Pulmonary artery endothelial cell (primary cell): ENCODE measurements at regions not wholly inside any gene's neighbourhood (a gene's known extent, or its start where the extent isn't known, plus 50 kb on each side); places are given as distances from the start of the nearest gene placed in this dataset.
A peak's percentile ranks its signal among the peaks of the same experiment; 100 is the strongest.
"Not testable (repeated sequence)": the region's sequence is repeated elsewhere in the genome, so short reads cannot be mapped to it uniquely, and the experiment has no call there.

Source experiments
- DNase-seq: peaks from one replicate; pipeline ENCODE4 v3.0.0-alpha.2; 2011; ENCODE audit warnings: low read depth, low spot score

DNA sequence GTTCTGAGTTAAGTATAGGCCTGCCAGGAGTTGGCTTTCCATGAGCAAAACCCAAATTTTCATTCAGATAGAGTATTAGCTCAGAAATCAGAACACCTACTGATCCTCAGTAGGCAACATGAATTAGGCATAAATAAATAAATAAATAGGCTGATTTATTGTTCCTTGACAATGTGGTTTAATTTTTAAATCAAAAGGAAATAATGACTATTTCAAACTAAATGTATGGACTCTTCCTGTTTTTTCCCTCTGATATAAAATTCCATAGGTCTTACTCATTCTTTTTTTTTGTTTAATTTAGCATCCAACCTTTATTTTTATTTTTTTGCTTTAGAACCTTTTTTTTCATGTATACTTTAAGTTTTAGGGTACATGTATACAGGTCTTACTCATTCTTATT, 140.2 kb upstream of the ITGA6 start:
- DNase-seq, result no peak

DNA sequence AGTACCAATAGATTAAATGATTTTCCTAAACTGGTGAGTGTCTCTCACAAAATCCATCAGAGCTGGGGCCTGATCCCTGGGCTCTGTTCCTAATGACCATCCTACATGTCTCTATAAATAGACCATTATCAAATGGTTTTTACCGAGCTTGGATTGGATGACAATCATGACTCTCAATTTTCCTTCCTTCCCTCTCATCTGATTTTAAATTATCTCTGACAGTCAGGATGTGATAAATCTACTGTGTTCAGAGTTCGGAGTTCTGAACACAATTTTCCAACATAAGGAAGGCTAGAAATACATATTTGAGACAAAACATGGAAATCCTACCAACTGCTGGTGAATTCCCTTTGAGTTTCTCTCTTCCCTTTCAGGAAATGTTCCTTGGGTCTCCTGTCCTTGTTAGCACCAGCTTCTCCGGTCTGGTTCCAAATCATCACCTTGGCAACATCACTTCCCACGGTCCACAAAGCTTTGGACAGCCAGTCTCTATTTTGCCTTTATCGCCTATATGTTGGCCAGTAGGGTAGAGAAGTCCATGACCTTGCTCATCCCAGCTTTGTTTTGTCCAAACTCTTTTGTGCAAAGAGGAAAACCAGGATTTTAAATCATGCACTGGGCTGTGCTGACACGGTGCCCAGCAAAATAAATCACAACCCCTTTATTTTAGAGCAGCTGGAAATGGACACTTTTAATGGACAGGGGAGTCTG, 139.6 kb upstream of the ITGA6 start:
- DNase-seq, result no peak

DNA sequence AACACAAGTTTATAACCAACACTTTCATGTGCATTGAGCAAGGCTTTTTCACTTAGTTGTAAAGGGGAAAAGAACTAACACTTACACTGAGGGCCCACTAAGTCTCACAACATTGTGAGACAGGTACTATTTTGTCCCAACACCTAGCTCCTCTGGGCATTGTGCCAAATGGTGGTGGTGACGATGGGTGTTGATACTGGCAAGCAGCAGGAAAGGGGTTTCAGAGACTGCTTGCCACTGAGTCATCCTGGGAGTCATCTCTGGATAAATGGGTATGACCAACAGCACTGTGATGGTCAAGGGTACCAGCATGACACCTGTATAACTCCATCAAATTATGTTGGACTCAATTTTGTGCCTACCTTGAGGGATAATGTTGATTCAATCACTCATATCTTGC, 138.8 kb upstream of the ITGA6 start:
- no peak for DNase-seq

DNA sequence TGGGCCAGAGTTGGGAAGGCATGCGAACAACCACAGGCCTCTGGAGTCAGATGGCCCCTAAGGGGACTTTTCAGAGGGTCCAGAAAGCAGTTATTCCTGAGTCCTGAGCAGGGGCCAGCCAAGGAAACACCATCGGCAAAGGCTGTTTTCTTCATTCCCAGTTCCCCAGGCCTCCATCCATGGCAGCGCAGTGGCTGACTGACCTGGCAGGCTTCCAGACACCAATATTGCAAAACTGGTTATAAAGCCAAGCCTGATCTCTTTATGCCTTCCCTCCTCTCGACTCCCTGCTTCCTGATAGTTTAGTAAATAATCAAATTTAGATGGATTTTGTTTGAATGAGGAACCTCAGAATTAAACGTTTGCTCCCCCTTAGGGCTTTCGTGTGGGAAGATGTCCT, 133.4 kb upstream of the ITGA6 start:
- DNase-seq, result no peak

DNA sequence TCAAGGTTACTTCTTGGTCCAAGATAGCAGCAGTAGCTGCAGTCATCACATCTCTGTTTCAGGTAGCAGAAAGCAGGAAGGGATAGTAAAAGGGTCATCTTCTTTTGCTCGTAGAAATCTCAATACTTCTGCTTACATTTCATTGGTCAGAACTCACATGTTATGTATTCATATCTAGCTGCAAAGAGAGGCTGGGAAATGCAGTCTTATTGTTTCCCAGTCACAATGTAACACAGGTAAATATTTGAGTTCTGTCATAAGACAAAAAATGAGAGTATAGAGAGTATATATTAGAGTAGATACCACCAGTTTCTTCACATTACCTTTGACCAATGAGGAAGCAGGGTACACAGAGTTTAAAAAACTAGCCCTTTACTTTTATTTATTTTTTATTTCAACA, 132.4 kb upstream of the ITGA6 start:
- DNase-seq, result no peak

DNA sequence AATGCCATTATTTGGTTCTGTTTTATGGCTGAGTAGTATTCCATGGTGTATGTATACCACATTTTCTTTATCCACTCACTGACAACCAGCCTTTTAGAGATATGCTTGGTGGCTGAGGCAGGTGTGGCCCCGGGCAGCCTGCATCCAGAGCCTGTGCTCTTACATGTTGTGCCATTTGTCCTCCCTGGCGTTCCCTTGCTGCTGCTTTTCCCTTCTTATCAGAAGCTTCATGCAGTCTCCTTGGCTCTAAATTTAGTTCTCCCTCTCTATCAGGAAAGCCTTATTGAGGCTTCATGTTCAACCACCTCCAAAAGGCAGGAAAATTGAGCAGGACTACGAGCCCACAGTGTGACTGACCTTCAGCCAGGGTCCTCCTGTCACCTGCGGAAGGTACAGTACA, 131.7 kb upstream of the ITGA6 start:
- no peak for DNase-seq

DNA sequence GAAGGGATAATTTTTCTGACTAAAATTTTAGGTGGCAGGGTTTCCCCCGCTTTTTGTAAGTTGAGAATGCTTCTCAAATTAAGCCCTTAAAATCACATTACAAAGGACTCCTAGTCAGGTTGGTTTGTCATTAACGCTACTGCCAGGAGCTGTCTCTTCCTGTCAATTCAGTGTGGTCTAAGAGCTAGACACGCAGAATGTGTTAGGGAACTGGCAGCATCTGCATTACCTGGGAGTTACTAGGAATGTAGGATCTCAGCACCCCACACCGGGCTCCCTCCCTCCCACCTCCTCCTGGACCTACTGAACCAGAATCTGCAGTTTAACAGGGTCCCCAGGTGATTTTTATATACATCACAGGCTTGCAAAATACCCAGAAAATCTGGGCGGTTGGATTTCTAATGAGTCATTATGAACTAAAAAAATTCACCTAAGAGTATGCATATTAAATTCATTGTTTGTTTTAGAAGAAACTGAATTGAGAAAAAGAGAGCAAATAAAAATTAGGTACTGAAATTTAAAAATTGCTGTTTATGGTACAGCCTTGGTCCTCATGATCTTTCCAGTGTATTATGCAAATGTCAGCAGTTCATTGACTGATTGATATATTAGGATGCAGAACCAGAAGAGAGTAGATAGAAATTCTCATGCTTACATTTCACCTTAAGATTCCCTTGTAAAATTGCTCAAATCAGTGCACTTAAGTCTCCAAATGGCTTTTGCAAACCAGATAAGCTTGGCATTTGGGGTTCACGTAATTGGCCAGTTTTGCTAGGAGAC, 130.9 kb upstream of the ITGA6 start:
- no peak for DNase-seq

DNA sequence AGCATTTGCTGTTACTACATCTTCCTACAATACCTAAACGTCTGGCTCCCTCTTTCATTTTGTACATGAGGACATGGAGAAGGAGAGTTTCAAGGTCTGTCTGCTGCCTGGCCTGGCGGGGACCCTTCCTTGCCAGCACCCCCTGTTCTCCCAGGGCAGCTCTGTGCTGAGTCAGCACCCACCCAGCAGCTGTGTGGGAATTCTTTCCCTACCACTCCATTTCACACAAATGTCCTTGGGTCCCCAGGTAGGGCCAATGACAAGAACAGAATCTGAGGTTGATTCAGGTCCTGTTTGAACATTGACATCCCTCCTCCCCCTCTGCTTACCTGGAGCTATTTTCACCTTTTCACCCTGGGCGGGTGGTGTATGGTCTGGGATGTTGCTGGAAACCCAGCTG, 129.9 kb upstream of the ITGA6 start:
- DNase-seq, result no peak

DNA sequence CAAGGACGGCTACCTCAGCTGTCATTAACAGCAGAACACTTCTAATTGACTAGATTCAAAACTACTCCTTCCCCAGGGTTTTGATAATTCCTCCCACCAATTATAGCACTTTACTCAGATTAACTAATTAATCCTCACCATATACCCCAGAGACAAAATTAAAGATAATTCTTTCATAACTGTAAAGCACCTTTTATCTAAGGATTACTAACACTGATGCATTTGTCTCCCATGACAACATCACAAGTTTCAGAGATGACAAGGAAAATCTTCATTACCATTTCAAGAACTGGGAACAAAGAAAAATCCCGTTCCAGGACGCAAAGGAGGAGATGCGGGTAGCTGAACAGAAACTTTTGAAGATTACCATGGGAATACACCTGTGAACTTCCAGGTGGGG, 129.4 kb upstream of the ITGA6 start:
- no peak for DNase-seq

DNA sequence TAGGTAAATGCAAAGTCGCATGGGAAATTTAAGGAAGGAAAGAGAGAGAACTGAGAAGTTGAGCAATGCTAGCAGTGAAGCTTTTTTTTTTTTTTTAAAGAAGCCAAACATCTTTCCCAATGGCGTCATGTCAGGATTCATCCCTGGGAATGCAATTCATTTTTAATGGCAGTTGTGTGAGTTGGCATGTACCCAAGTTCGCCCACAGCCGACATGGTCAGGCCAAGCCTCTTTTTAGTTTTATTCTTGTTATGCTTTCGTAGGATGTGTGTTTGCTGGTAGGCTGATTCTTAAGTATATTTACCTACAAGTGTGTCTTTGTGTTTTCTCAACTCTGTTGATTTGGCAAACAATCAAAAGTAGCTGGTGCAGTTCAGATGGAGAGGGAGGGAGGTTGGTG, 127.6 kb upstream of the ITGA6 start:
- DNase-seq, result no peak

DNA sequence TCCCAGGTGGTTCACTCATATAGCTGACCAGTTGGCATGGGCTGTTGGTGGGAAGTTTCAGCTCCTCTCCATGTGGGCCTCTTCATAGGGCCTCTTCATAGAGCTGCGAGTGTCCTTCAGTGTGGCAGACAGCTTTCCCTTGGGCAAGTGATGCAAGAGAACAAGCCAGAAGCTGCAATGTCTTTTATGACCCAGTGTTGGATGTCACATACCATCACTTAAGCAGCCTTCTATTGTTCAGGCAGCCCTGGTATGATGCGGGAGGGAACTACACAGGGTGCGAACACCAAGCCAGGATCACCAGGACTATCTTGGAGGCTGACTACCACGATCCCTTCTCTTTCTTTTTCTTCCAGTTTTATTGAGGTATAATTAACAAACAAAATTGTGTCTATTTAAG, 126.5 kb upstream of the ITGA6 start:
- no peak for DNase-seq

DNA sequence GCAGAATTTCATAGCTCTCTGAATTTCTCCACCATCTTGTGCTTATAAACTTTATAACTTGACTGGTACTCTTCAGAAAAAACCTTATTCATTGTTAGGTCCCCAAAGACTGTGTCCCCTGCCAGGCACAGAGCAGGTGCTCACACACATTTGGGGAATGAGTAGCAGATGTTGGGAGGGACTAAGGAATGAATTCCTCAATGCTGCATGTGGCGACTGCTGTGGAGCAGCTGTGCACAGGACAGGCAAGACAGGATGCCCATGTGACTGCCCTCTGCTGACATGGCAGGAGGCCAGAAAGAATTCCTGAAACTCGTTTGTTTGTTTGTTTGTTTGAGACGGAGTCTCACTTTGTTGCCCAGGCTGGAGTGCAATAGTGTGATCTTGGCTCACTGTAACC, 122.3 kb upstream of the ITGA6 start:
- no peak for DNase-seq

DNA sequence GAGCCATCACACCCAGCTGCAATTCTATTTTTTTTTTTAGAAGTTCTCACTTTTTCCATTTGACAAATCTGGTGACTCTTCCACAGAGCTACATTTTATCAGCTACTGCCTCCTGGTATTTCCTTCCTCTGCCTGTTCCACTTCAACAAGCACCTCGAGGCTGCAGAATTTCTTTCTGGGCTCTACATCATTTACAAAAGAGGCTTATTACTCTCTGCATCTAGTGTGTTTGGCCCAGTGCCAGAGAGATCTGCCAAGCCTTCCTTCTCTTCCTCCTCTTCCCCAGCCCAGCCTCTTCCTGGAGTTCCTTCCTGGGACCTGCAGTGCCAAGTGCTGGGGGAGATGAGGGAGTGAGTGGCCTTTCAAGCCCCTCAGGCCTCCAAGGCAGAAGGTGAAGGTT, 119.6 kb upstream of the ITGA6 start:
- peak; percentile 95 for DNase-seq

DNA sequence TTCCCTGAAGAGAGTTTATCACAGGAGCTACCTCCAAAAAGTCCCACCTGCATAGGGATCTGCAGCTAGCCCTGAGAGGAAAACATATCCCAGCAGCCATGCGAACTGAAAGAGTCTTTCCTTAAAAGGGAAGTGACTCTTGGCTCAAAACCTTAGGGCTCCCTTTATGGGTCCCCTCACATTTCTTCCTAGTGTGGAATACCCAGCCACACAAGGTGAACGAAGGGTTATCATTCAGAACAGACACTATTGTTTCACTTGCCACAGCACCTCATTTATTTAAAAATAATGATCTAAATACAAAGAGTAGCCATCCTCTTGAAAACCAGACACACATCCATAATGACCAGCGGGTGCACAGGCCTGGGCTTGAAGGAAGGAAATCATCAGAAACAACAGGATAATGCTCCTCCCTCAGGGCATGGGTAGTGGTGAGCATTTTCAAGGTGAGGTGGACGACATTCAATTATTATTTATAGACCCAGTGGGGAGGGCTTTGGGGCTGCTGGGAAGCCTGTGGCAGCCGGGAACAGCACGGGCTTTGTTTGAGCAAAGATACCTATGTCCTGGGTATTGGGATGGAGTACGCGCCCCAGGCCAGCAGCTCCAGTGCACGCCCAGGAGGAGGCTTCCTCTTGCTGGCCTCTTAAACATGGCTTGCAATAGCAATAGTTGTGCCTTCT, 119.0 kb upstream of the ITGA6 start:
- no peak for DNase-seq

DNA sequence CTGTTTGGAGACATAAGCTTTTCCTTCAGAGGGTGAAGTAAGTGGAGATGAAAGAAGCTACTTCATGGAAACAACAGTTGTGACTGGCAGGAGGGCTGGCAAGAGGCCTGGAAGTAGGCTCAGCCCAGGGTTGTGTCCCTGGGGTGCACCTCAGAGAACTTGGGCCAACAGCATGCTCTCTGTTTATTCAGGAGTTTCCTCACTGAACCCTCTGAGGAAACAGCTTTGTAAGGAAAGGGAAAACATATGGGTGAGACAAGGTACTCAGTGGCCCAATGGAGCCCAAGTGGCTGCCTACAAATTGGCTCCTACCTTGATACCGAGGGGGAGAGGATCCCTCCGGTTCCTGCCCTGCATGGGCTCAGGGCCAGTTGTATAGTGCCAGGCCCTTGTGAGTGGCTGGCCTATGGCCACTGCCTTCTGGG, 115.5 kb upstream of the ITGA6 start:
- DNase-seq, result peak; percentile 88

DNA sequence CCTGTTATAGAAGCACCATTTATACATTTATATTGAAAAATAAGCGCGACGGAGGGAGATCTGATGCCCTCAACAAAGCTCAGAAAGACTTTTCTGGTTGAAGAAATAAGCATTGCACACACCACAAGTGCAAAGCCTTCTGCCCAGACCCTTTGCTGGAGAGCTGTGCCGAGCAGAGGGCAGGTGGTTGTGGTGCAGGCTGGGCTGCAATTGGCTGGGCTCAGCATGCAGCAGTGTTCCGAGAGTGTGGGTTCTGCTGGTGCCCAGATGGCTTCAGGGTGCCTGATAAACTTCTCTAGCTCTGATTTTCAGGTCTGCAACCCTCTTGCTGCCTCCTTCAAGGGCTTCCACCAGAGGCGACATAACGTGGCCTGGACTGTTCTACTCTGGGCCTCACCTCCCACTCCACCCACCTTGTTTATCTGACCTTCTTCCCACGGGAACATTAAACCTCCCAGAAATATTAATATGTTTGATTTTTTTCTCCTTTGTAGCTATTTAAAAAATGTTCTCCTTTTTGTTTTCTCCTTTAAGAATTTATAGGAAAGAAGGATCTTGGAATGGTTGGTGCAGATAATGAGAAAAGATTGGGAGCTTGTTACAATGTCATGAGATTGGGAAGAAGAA, 113.6 kb upstream of the ITGA6 start:
- no peak for DNase-seq

DNA sequence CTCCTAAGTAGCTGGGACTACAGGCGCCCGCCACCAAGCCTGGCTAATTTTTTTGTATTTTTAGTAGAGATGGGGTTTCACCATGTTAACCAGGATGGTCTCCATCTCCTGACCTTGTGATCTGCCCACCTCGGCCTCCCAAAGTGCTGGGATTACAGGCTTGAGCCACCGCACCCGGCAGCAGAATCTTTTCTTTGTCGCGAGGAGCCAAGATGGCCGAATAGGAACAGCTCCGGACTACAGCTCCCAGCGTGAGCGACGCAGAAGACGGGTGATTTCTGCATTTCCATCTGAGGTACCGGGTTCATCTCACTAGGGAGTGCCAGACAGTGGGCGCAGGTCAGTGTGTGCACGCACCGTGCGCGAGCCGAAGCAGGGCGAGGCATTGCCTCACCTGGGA, 112.3 kb upstream of the ITGA6 start:
- not testable (repeated sequence) for DNase-seq

DNA sequence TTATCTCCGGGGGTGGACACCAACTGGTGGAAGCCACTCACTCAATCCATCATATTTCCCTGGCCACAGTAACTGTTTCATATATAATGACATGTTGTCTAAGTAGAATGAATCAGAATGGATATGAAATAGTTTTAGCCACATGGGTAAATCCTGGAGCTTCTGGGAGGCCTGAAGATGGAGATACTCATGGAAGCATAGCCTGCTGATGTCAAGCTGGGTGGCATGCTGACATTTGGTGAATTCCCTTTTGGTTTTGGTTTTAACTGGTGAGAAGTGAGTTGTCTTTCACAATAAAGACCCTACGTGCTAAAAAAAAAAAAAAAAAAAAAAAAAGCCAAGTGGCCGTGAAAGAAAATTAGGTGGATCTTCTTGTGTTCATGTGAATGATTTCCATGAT, 105.3 kb upstream of the ITGA6 start:
- DNase-seq, result no peak

DNA sequence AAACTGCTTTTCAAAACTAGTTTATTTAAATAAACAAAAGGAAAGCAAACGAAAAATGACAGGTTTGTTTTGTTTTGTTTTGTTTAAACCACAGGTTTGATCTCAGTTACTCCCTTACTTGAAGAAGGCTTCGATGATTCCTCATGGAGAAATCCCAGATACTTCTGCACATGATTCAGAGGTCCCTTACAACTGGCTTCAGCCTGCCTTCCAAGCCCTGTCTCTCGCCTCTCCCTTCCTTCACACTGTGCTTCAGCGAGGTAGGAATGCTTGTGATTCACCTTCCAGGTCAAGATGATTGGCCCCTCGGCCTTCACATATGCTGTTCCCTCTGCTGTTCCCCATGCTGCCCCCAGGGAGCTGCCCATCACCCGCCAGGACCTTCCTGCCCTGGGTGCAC, 104.1 kb upstream of the ITGA6 start:
- DNase-seq, result no peak

DNA sequence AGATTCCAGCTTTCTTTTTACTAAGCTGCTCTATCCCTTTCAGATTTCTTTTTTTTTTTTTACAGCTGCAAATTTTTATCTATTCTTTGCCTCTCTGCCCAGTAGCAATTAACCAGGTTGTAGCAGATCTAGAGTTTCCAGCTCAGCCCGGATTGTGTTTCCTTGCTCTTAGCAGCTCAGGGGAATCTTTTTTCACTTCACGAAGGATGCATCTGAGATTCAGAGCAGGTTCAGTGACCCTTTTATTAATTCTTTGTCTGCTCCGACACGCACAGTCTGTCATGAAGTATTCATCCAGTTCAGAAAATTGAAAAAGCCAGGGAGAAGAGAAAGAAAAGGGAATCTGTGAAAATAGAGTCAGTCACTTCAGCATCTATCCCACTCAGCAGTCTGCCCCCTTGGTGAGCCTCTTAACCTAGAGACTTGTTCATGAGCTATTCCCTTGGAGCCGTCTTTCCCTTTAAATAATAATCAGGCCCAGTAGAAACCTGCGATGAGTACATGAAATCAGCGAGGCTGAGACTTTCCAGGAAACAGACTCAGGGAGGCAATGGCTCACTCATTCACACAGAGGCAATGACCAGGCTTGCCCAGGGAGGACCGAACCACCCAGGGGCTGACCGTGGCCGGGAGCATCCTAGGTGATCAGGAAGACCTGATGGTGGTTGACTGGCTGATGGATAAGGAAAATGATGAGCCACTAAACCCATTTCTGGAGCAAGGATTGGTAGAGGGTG, 103.4 kb upstream of the ITGA6 start:
- no peak for DNase-seq

DNA sequence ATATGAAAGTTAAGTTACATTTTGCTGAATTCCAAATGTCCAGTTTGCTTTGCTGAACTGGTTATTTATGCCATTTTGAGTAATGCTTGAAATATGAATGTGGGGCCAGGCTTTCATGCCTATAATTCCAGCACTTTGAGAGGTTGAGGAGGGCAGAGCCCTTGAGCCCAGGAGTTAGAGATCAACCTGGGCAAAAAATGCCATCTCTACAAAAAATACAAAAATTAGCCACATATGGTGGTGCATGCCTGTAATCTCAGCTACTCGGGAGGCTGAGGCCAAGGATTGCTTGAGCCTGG, 101.2 kb upstream of the ITGA6 start:
- DNase-seq, result no peak
